ENCODE measurements at regions not wholly inside any gene's neighbourhood (a gene's known extent, or its start where the extent isn't known, plus 50 kb on each side); places are given as distances from the start of the nearest gene placed in this dataset.
"Not testable (repeated sequence)": the region's sequence is repeated elsewhere in the genome, so short reads cannot be mapped to it uniquely, and the experiment has no call there.

- DNase-seq (ENCODE audit: low spot score), result no peak
These were observed 77.3 kb downstream of the PPCDC start for GRCh38 chr15:75100679-75101078.

DNA sequence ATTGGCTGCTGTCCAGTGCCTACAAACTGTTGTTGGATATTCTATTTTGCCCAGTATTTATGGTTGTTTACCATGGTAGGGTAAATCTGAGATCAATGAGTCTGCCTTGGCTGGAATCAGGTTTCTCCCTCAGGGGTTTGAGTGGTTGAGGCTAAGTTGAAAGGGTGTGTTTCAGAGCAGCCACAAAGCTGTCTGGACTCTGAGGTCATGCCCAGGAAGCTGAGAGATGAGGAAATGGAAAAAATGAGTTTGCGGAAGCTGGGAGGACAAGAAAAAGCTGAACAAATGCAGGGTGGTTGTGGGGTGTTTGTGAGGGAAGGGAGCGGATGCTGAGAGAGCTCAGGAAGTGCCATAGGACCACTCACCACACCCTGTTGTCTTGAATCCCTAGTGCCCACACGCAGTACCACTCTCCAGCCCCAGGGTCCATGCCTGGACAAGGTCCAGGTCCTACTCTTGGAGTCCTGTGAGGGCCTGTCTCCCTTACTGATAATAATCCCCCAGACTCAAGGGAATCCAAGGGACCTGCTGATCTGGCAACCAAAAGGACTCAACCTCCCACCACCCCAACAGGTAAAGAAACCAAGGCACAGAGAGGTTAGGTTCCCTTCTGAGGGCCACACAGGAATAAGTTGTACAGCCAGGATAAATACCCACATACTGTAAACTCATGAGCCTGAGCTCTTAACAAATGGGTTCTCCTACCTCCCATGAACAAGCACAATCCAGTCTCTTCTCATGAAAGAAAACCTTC, 81.6 kb downstream of the PPCDC start:
- DNase-seq (ENCODE audit: low spot score), result peak; percentile 60

GRCh38 chr15:75107516-75107907, 84.1 kb downstream of the PPCDC start:
- DNase-seq (ENCODE audit: low spot score), result no peak

- DNase-seq (ENCODE audit: low spot score), result peak; percentile 34
These were observed 84.8 kb downstream of the PPCDC start for GRCh38 chr15:75107908-75108838.

- no peak for DNase-seq (ENCODE audit: low spot score)
These were observed 85.8 kb downstream of the PPCDC start for GRCh38 chr15:75109021-75109735.

GRCh38 chr15:75109736-75110130, 86.3 kb downstream of the PPCDC start:
- DNase-seq (ENCODE audit: low spot score), result no peak

GRCh38 chr15:75112278-75112847, 89.0 kb downstream of the PPCDC start:
- DNase-seq (ENCODE audit: low spot score), result no peak

GRCh38 chr15:75112848-75113492, 88.7 kb upstream of the C15orf39 start:
- DNase-seq (ENCODE audit: low spot score), result no peak

GRCh38 chr15:75114327-75114726, 87.4 kb upstream of the C15orf39 start:
- DNase-seq (ENCODE audit: low spot score), result no peak

DNA sequence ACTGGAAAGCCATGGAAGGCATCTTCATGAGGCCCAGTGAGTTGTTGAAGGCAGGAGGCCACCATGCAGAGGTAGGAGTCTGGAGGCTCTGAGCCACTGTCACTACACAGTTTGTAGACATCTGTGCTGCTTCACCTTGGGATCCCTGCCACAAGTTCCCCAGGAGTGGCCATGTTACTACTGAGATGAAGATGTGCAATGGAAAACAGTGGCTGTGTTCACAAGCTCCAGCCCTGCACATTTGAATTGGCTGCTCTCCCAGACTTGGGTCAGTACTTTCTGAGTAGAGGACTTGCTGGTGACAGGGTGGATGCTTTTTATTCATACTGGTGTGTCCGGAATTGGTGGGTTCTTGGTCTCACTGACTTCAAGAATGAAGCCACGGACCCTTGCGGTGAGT, 86.9 kb upstream of the C15orf39 start:
- no peak for DNase-seq (ENCODE audit: low spot score)

DNA sequence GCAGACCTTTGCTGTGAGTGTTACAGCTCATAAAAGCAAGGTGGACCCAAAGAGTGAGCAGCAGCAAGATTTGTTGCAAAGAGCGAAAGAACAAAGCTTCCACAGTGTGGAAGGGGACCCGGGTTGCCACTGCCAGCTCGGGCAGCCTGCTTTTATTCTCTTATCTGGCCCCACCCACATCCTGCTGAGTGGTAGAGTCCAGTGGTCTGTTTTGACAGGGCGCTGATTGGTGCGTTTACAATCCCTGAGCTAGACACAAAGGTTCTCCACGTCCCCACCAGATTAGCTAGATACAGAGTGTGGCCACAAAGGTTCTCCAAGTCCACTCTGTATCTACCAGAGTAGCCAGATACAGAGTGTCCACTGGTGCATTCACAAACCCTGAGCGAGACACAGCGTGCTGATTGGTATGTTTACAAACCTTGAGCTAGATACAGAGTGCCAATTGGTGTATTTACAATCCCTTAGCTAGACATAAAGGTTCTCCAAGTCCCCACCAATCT, 86.2 kb upstream of the C15orf39 start:
- not testable (repeated sequence) for DNase-seq (ENCODE audit: low spot score)

GRCh38 chr15:75116143-75116542, 85.5 kb upstream of the C15orf39 start:
- not testable (repeated sequence) for DNase-seq (ENCODE audit: low spot score)

GRCh38 chr15:75117993-75118392, 83.7 kb upstream of the C15orf39 start:
- DNase-seq (ENCODE audit: low spot score), result no peak

GRCh38 chr15:75119312-75119711, 82.4 kb upstream of the C15orf39 start:
- DNase-seq (ENCODE audit: low spot score), result not testable (repeated sequence)

DNA sequence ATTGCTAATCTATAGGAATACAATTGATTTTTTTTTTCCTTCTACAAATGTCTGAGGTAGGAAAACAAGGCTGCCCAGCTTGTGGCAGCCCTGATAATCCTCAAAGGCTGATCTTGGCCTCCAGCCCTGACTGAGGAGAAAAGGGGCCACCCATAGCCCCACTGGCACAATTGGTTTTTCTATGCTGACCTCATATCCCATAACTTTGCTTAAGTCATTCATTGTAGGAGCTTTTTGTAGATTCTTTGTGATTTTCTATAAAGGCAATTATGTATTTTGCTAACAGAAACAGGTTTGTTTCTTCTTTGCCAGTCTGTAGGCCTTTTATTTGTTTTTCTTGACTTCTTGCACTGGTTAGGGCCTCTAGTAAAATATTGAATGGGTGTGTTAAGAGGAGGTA, 80.2 kb upstream of the C15orf39 start:
- DNase-seq (ENCODE audit: low spot score), result no peak

GRCh38 chr15:75123395-75123794, 78.3 kb upstream of the C15orf39 start:
- no peak for DNase-seq (ENCODE audit: low spot score)

DNA sequence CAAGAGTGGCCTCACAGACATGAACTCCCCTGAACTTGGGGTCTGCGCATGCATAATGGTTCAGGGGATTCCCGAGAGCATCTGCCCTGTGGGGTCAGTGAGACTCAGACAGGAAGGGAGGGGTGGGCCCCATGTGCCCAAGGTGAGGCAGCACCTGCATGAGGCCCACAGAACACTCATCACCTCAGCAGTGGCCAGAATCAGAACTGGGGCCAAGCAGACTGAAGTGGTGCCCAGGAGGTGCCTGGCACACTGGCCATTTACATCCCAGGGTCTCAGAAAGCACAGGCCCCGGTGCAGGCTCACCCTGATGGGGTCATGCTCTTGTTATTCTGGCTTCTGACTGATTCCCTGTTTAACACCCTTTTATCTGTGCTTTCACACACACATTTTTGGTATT, 77.4 kb upstream of the C15orf39 start:
- DNase-seq (ENCODE audit: low spot score), result not testable (repeated sequence)

DNA sequence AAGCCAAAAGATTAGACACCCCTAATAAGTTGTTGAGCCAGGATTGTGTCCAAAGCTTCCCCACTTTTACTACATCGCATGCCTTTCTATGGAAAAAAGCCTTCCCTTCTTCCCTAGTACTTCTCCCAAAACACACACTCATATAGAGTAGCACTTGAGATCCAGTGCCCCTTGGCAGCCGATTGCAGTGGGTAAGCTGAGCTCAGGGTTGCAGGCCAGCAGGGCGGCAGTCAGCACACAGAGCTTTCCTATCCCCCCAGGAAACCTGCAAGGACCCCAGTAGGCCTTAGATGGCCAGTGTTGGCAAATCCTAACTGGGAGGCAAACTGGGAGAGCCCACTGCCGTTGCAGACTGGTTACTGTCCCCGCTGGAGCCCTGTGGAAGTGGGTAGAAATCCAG, 75.7 kb upstream of the C15orf39 start:
- DNase-seq (ENCODE audit: low spot score), result no peak

DNA sequence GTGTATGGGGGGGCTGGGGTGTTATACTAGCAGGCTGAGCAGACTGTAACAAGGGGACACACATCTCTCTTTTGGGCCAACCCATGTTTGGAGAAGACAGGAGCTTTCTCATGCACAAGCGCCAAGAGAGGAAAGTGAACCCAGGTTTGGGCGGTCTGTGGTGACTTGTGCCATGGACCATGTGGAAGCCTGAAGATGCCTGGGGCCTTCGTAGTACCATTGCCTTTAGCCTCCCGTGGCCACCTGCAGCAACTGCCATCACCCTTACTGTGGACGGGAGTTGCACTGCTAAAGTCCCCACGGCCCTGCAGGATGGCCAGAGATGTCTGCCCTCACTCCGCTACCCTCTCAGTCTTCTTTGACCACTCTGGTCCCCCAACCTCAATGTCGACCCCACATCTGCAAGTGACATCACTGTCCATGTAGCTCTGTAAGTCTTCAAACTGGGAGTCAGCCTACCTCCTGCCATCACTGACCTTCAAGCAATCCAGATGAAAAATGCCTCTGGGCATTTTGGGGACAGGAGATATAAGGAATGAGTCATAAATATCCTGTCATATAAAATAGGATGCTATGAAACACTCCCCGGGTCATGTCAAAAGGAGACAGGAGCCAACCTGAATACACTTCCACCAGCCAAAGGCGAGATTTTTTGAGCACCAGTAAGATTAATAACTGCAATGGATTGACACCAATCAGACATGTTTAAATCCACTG, 74.7 kb upstream of the C15orf39 start:
- no peak for DNase-seq (ENCODE audit: low spot score)

DNA sequence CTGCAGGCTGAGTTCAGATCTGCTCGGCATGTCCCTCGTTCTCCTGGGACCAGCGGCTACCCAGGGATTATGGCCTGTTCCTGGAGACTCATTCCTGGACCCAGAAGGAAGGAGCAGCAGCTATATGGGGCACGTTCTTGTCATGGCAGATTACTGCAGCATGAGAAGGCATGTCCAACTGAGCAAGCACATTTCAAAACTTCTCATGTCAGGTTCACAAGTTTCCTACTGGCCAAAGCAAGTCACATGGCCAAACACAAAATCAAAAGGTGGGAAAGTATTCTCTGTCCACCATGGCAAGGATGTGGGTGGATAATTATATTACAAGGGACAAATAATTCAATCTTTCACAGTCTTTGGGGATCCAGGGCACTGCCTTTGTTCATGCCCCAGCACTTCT, 71.9 kb upstream of the C15orf39 start:
- DNase-seq (ENCODE audit: low spot score), result no peak

DNA sequence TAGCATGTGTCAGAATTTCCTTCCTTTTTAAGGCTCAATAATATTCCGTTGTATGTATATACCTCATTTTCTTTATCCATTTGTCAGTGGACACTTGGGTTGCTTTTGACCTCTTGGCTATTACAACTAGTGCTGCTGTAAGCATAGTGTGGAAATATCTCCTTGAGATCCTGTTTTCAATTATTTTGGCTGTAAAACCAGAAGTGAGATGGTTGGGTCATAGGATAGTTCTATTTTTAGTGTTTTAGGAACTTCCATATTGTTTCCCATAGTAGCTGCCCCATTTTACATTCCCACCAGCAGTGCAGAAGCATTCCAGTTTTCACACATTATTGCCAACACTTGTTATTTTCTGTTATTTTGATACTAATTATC, 70.4 kb upstream of the C15orf39 start:
- DNase-seq (ENCODE audit: low spot score), result no peak
